Dendritic cell treated with granulocyte-macrophage colony-stimulating factor and Interleukin-4, amounts not matched to agents 40 ng/mL and 50 ng/mL, for 4 days (primary cell): ENCODE measurements at regions not wholly inside any gene's neighbourhood (a gene's known extent, or its start where the extent isn't known, plus 50 kb on each side); places are given as distances from the start of the nearest gene placed in this dataset.

Experiments
- H3K27ac Mint-ChIP-seq: one replicate; pipeline ENCODE4 v1.8.0; 2022; ENCODE audit warnings: mild to moderate bottlenecking, mixed read lengths
- H3K27me3 Mint-ChIP-seq: one replicate; pipeline ENCODE4 v1.8.0; 2022; ENCODE audit warnings: mild to moderate bottlenecking, mixed read lengths
- H3K36me3 Mint-ChIP-seq: one replicate; pipeline ENCODE4 v1.8.0; 2022; ENCODE audit warnings: low read depth, mixed read lengths
- H3K4me1 Mint-ChIP-seq: one replicate; pipeline ENCODE4 v1.8.0; 2022; ENCODE audit warnings: low read depth, mixed read lengths
- H3K4me3 Mint-ChIP-seq: one replicate; pipeline ENCODE4 v1.8.0; 2022; ENCODE audit warnings: mild to moderate bottlenecking, moderate library complexity, mixed read lengths
- H3K9me3 Mint-ChIP-seq: one replicate; pipeline ENCODE4 v1.8.0; 2022; ENCODE audit warnings: mixed read lengths
- intact Hi-C: fragments of 100-400 bp; cut with micrococcal nuclease; formaldehyde crosslinking; loops from one replicate; pipeline ENCODE4 v1.15.0; 2022

DNA sequence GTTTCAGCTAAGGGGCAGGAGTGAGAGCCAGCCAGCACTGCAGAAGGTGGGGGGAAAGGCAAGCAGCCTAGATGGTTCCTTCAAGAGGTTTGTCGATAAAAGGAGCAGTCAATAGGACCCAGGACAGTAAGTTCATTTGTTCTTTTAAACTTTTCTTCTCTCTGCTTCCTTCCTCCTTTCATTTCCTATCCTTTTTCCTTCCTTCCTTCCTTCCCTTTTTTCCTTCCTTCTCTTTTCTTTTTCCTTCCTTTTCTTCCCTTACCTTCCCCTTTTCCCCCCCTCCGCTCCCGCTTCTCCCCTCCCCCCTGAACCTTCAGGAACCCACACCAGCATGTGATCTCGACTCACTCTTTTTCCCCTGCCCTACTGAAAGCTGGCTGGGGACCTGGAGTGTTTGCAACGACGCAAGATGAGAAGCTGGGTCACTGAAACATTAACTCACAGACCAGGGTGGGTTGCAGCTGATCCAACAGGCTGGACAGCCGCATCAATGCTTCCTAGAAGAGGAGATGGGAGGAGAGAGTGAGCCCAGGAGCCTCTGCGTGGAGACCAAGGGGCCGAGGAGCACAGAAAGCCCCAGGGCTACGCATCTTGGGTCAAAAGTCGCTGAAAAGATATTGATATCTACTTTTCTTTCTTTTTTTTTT is 103.4 kb upstream of the SDK1 start:
- H3K4me1 Mint-ChIP-seq = peaks cover 5% of the 10 kb centered on the region
- H3K27ac Mint-ChIP-seq = no peak overlapping the region
- peaks cover 1% of the 10 kb centered on the region for H3K27me3 Mint-ChIP-seq
- intact Hi-C loops = no loop called here
- H3K36me3 Mint-ChIP-seq = no peaks in the 10 kb centered on the region
- no peak overlapping the region for H3K4me3 Mint-ChIP-seq
- H3K9me3 Mint-ChIP-seq = peaks cover 38% of the 10 kb centered on the region

GRCh38 chr7:3198316-3198715 is 102.7 kb upstream of the SDK1 start:
- Mint-ChIP-seq H3K27me3 (peaks cover 1% of the 10 kb centered on the region), H3K9me3 (peaks cover 38% of the 10 kb centered on the region), H3K4me1 (peaks cover 5% of the 10 kb centered on the region), H3K27ac (no peak overlapping the region), H3K4me3 (no peak overlapping the region), H3K36me3 (no peaks in the 10 kb centered on the region)
- intact Hi-C loops = no loop called here

DNA sequence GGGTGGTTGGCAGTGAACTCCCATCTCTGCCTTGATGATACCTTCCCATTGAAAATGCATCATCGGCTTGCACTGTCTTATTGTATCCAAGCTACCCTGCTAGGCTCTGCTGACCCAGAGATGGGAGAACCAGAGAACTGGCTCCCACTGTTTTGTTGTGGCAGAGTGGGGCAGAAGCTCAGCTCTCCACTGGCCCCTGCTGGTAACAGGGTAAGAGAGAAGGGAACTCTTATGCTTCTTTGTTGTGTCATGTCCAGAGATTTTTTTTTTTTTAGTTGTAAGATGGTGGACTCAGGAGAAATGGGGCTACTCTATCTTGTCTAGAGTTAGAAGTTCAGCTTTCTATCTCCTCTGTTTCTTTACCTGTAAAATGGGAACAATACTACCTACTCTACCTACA is 100.5 kb upstream of the SDK1 start:
- intact Hi-C loops = no loop called here
- Mint-ChIP-seq H3K4me3 (no peak overlapping the region), H3K27ac (no peak overlapping the region), H3K9me3 (peaks cover 30% of the 10 kb centered on the region), H3K4me1 (peaks cover 5% of the 10 kb centered on the region), H3K36me3 (no peaks in the 10 kb centered on the region), H3K27me3 (peaks cover 1% of the 10 kb centered on the region)

DNA sequence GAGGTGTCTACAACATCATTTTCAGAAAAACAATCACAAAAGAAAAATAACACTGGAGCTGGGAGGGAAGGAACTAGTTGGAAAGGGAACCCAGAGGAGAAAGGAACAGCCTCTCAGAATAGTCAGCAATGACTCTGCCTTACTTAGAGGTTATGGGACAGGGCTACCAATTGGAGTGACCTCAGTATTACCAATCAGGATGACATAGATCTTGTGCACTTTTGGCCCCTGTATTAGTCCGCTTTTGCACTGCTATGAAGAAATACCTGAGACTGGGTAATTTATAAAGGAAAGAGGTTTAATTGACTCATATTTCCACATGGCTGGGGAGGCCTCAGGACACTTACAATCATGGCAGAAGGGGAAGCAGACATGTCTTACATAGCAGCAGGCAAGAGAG is 99.7 kb upstream of the SDK1 start:
- Mint-ChIP-seq H3K9me3 (peaks cover 30% of the 10 kb centered on the region), H3K4me1 (peaks cover 5% of the 10 kb centered on the region), H3K4me3 (no peak overlapping the region), H3K36me3 (no peaks in the 10 kb centered on the region), H3K27me3 (peaks cover 1% of the 10 kb centered on the region), H3K27ac (no peak overlapping the region)
- intact Hi-C loops = no loop called here

DNA sequence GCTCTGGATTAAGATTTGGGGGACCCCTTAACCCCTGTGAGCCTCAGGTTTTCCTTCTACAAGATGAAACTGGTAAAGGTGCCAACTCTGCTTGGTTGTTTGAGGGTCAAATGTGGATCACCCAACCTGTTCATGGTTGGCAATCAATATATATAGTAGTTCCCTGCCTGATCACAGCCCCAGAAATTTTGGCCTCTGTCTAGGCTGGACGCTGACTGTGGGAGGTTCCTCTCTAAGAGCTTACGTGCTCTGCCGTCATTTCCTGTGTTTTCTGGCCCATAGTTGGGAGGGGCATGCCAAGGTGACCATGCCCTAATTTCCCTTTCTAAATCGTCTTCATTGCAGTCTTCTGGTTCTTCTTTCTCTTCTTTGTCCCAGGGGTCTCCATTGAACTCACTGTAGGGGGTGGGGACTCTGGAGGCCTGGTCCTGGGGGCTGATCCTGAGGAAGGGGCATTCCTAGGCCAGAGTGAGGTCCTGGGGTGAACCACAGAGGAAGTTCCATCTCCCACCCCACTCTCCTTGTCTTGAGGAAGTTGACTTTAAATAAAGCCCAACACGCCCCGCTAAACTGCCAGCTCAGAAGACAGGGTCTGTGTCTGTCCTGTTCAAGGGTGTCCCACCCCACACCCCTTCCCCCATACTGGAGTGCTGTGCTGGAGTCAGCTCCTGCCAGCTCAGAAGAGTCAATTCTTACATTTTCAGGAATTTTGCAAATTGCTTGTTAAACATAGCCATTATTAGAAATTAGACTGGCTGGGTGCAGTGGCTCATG is 98.9 kb upstream of the SDK1 start:
- Mint-ChIP-seq H3K4me3 (no peak overlapping the region), H3K27ac (no peak overlapping the region), H3K27me3 (peaks cover 1% of the 10 kb centered on the region), H3K9me3 (peaks cover 23% of the 10 kb centered on the region), H3K4me1 (peaks cover 5% of the 10 kb centered on the region), H3K36me3 (no peaks in the 10 kb centered on the region)
- intact Hi-C loops = no loop called here

- Mint-ChIP-seq H3K4me1 (peaks cover 5% of the 10 kb centered on the region), H3K27ac (no peak overlapping the region), H3K27me3 (no peaks in the 10 kb centered on the region), H3K36me3 (no peaks in the 10 kb centered on the region), H3K9me3 (peaks cover 17% of the 10 kb centered on the region), H3K4me3 (no peak overlapping the region)
- intact Hi-C loops = no loop called here
These were observed 96.5 kb upstream of the SDK1 start for GRCh38 chr7:3204526-3204925.

DNA sequence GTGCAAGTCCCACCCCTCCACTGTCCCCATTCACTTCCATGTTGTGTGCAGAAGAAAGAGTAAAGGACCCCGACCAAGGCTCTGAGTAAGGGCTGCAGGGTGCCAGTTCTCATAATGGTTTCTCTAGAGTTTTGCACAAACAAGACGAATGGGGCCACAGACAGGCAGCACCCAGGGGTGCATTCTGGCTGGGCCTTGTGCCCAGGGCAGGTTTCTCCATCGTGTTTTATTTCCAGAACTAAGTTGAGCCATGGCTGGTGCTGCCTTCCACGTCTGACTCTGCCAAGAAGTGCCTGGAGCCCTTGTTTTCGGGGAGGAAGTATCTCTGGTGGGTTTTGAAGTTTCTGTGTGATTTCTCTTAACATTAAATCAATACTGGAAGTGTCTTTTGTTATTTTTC is 95.0 kb upstream of the SDK1 start:
- intact Hi-C loops = no loop called here
- H3K4me1 Mint-ChIP-seq = peaks cover 5% of the 10 kb centered on the region
- no peaks in the 10 kb centered on the region for H3K27me3 Mint-ChIP-seq
- H3K9me3 Mint-ChIP-seq = peaks cover 19% of the 10 kb centered on the region
- no peaks in the 10 kb centered on the region for H3K36me3 Mint-ChIP-seq
- H3K27ac Mint-ChIP-seq = no peak overlapping the region
- H3K4me3 Mint-ChIP-seq = no peak overlapping the region

- no peak overlapping the region for H3K27ac Mint-ChIP-seq
- H3K4me3 Mint-ChIP-seq = no peak overlapping the region
- no peaks in the 10 kb centered on the region for H3K36me3 Mint-ChIP-seq
- H3K4me1 Mint-ChIP-seq = peaks cover 5% of the 10 kb centered on the region
- peaks cover 19% of the 10 kb centered on the region for H3K9me3 Mint-ChIP-seq
- intact Hi-C loops = no loop called here
- no peaks in the 10 kb centered on the region for H3K27me3 Mint-ChIP-seq
These were observed 94.3 kb upstream of the SDK1 start for GRCh38 chr7:3206771-3207191.

GRCh38 chr7:3207387-3207902 is 93.6 kb upstream of the SDK1 start:
- intact Hi-C loops = no loop called here

GRCh38 chr7:3210531-3210930 is 90.5 kb upstream of the SDK1 start:
- no peaks in the 10 kb centered on the region for H3K27me3 Mint-ChIP-seq
- no peaks in the 10 kb centered on the region for H3K4me1 Mint-ChIP-seq
- no peaks in the 10 kb centered on the region for H3K36me3 Mint-ChIP-seq
- H3K4me3 Mint-ChIP-seq = no peak overlapping the region
- peaks cover 19% of the 10 kb centered on the region for H3K9me3 Mint-ChIP-seq
- H3K27ac Mint-ChIP-seq = no peak overlapping the region
- intact Hi-C loops = no loop called here

More at GRCh38 chr7:3207387-3207902, 93.6 kb upstream of the SDK1 start:
- H3K27ac Mint-ChIP-seq = no peak overlapping the region
- H3K4me1 Mint-ChIP-seq = no peaks in the 10 kb centered on the region
- no peaks in the 10 kb centered on the region for H3K36me3 Mint-ChIP-seq
- H3K4me3 Mint-ChIP-seq = no peak overlapping the region
- no peaks in the 10 kb centered on the region for H3K27me3 Mint-ChIP-seq
- H3K9me3 Mint-ChIP-seq = peaks cover 19% of the 10 kb centered on the region

DNA sequence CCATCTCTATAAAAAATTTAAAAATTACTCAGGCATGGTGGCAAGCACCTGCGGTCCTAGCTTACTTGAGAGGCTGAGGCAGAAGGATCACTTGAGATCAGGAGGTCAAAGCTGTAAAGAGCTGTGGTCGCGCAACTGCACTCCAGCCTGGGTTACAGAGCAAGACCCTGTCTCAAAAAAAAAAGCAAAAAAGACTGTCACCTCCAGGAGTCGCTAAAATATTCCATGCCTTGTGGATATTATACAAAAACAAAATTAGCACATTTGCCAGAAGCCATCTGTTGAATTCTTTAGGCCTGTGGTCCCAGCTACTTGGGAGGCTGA is 87.0 kb upstream of the SDK1 start:
- Mint-ChIP-seq H3K4me1 (peaks cover 8% of the 10 kb centered on the region), H3K36me3 (no peaks in the 10 kb centered on the region), H3K27me3 (no peaks in the 10 kb centered on the region), H3K9me3 (peaks cover 12% of the 10 kb centered on the region), H3K27ac (no peak overlapping the region), H3K4me3 (no peak overlapping the region)
- intact Hi-C loops = no loop called here

DNA sequence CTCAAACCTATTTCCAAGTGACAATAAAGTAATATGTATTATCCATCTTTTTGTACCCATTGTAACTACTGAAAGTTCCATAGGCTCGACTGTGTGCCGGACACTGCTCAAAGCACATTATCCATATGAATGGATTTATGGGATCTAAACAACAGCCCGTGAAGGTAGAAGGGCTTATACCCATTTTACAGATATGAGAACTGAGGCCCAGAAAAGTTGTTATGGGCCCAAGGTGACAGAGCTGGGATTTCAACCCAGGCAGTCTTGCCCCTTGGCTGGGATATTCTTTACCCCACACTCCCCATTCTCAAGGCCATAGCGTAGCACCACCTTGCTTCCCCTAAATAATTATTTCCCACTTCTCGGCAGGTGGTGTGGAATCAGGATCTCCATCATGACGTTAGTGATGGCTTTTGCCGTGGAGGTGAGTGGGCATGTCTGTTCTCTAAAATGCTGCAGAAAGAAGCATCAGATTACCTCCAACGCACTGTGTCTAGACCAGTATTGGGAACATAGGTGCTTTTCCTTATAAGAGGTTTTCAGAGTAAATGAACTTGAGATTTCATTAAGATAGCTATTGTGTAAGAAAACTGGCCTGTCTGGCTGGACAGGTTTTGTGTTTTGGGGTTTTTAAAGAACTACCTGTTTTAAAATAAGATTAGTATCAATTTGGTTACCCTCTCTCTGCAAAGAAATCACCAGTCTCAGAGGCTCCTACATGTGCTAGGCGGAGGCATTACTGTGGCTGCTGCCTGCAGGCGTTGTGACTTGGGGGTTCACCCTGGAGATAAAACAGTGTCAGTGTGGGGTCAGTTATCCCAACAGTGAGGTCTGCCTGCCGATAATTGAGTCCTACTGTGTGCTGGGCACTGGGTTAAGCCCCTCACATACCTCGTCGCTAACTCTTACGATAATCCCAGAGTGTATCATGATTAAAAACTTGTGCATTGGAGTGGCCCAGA is 85.1 kb upstream of the SDK1 start:
- no peaks in the 10 kb centered on the region for H3K27me3 Mint-ChIP-seq
- H3K4me1 Mint-ChIP-seq = peaks cover 8% of the 10 kb centered on the region
- no peaks in the 10 kb centered on the region for H3K9me3 Mint-ChIP-seq
- H3K36me3 Mint-ChIP-seq = no peaks in the 10 kb centered on the region
- no peak overlapping the region for H3K4me3 Mint-ChIP-seq
- intact Hi-C loops = no loop called here
- H3K27ac Mint-ChIP-seq = no peak overlapping the region

DNA sequence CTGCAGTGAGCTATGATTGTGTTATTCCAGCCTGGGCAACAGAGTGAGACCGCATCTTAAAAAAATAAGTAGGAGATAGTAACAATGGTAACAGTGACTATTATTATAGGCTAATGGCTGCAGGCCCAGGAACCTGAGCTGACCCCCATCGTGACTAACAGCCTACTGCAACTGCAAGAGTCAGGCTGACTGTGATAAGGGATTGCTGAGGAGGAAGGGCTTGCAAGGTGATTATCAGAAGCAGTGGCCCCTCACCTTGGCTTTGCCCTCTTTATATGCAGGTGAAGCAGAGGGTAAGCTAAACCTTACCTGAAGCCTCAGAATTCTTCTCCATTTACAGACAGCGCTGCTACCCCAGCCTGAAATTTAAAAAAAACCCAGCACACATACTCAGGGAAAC is 83.9 kb upstream of the SDK1 start:
- H3K36me3 Mint-ChIP-seq = no peaks in the 10 kb centered on the region
- H3K27ac Mint-ChIP-seq = no peak overlapping the region
- intact Hi-C loops = no loop called here
- no peaks in the 10 kb centered on the region for H3K27me3 Mint-ChIP-seq
- H3K9me3 Mint-ChIP-seq = no peaks in the 10 kb centered on the region
- H3K4me3 Mint-ChIP-seq = no peak overlapping the region
- peaks cover 8% of the 10 kb centered on the region for H3K4me1 Mint-ChIP-seq
